ENCODE measurements at regions not wholly inside any gene's neighbourhood (a gene's known extent, or its start where the extent isn't known, plus 50 kb on each side); places are given as distances from the start of the nearest gene placed in this dataset.

GRCh38 chr4:46450556-46450955 lies 60.6 kb upstream of the GABRA2 start:
- in situ Hi-C loops (cut with MboI; ENCODE audit: low pct_ligation_motif_present in 1 of 4, low pct_unique_long_range_greater_than_20kb in 1 of 4, low sequenced_read_pairs in 3 of 4): no loop called here
- 93 to 97% methylated on average over 1 of the region's 1 CpG for WGBS, 2 donors (ENCODE audit: low coverage in 1 of 2)

GRCh38 chr4:46445710-46446314 lies 55.9 kb upstream of the GABRA2 start:
- no peak overlapping the region for H3K4me3 ChIP-seq
- no peaks in the 10 kb centered on the region for H3K27me3 ChIP-seq
- H3K4me1 ChIP-seq: no peaks in the 10 kb centered on the region
- no peaks in the 10 kb centered on the region for H3K36me3 ChIP-seq
- no peak for DNase-seq
- WGBS, 2 donors (ENCODE audit: low coverage in 1 of 2): 55 to 63% methylated on average over 5 of the region's 5 CpGs
- intact Hi-C loops (cut with DNase I; ENCODE audit: low total_unique reads) (no loop called here), in situ Hi-C loops (cut with MboI; ENCODE audit: low pct_ligation_motif_present in 1 of 4, low pct_unique_long_range_greater_than_20kb in 1 of 4, low sequenced_read_pairs in 3 of 4) (no loop called here)
- no peak overlapping the region for H3K27ac ChIP-seq
- no peaks in the 10 kb centered on the region for H3K9me3 ChIP-seq
- TF ChIP-seq POLR2A (IDR thresholded peaks at IDR 0.05) (no peak), POLR2AphosphoS5 (IDR thresholded peaks at IDR 0.05) (no peak), EP300 (IDR thresholded peaks at IDR 0.05; ENCODE audit: low read depth) (no peak), CTCF (IDR thresholded peaks at IDR 0.05) (no peak)

More at GRCh38 chr4:46450556-46450955, 60.6 kb upstream of the GABRA2 start:
- DNase-seq: no peak
- intact Hi-C loops (cut with DNase I; ENCODE audit: low total_unique reads): no loop called here
- TF ChIP-seq POLR2AphosphoS5 (IDR thresholded peaks at IDR 0.05) (no peak), CTCF (IDR thresholded peaks at IDR 0.05) (no peak), EP300 (IDR thresholded peaks at IDR 0.05; ENCODE audit: low read depth) (no peak), POLR2A (IDR thresholded peaks at IDR 0.05) (no peak)
- Histone ChIP-seq H3K9me3 (no peaks in the 10 kb centered on the region), H3K4me3 (no peak overlapping the region), H3K36me3 (no peaks in the 10 kb centered on the region), H3K27ac (no peak overlapping the region), H3K27me3 (no peaks in the 10 kb centered on the region), H3K4me1 (no peaks in the 10 kb centered on the region)

- H3K9me3 ChIP-seq: no peaks in the 10 kb centered on the region
- no peaks in the 10 kb centered on the region for H3K27me3 ChIP-seq
- H3K4me3 ChIP-seq: no peak overlapping the region
- intact Hi-C loops (cut with DNase I; ENCODE audit: low total_unique reads) (no loop called here), in situ Hi-C loops (cut with MboI; ENCODE audit: low pct_ligation_motif_present in 1 of 4, low pct_unique_long_range_greater_than_20kb in 1 of 4, low sequenced_read_pairs in 3 of 4) (no loop called here)
- H3K4me1 ChIP-seq: no peaks in the 10 kb centered on the region
- TF ChIP-seq CTCF (IDR thresholded peaks at IDR 0.05): no peak
- no peak for TF ChIP-seq POLR2AphosphoS5 (IDR thresholded peaks at IDR 0.05)
- no peak for TF ChIP-seq POLR2A (IDR thresholded peaks at IDR 0.05)
- TF ChIP-seq EP300 (IDR thresholded peaks at IDR 0.05; ENCODE audit: low read depth): no peak
- no peaks in the 10 kb centered on the region for H3K36me3 ChIP-seq
- WGBS, 2 donors (ENCODE audit: low coverage in 1 of 2): 71 to 73% methylated on average over 5 of the region's 5 CpGs
- no peak overlapping the region for H3K27ac ChIP-seq
- DNase-seq: no peak
Measured at GRCh38 chr4:46444318-46445000, 54.5 kb upstream of the GABRA2 start.

- intact Hi-C loops (cut with DNase I; ENCODE audit: low total_unique reads) (no loop called here), in situ Hi-C loops (cut with MboI; ENCODE audit: low pct_ligation_motif_present in 1 of 4, low pct_unique_long_range_greater_than_20kb in 1 of 4, low sequenced_read_pairs in 3 of 4) (no loop called here)
- DNase-seq: no peak
- Histone ChIP-seq H3K27ac (no peak overlapping the region), H3K27me3 (no peaks in the 10 kb centered on the region), H3K4me1 (no peaks in the 10 kb centered on the region), H3K36me3 (no peaks in the 10 kb centered on the region), H3K4me3 (no peak overlapping the region), H3K9me3 (no peaks in the 10 kb centered on the region)
- no peak for TF ChIP-seq EP300 (IDR thresholded peaks at IDR 0.05; ENCODE audit: low read depth)
- no peak for TF ChIP-seq POLR2A (IDR thresholded peaks at IDR 0.05)
- no peak for TF ChIP-seq POLR2AphosphoS5 (IDR thresholded peaks at IDR 0.05)
- TF ChIP-seq CTCF (IDR thresholded peaks at IDR 0.05): no peak
- 65 to 66% methylated on average over 2 of the region's 2 CpGs for WGBS, 2 donors (ENCODE audit: low coverage in 1 of 2)
Measured at GRCh38 chr4:46442963-46443362, 53.0 kb upstream of the GABRA2 start.
